22Rv1 (cell line): ENCODE measurements at regions not wholly inside any gene's neighbourhood (a gene's known extent, or its start where the extent isn't known, plus 50 kb on each side); places are given as distances from the start of the nearest gene placed in this dataset.
"Not testable (repeated sequence)": the region's sequence is repeated elsewhere in the genome, so short reads cannot be mapped to it uniquely, and the experiment has no call there.

Experiments used
- H3K27ac ChIP-seq: fragments of 450-650 bp; 2 replicates; pipeline ENCODE4 v1.5.1; 2017
- ZFX ChIP-seq: fragments of 450-650 bp; IDR thresholded peaks from 2 replicates; pipeline ENCODE4 v1.6.1; 2017; ENCODE audit warnings: antibody characterized with exemption, borderline replicate concordance
- TF ChIP-seq, protein P1 (sequence below): fragments of 450-650 bp; IDR thresholded peaks from 2 replicates; pipeline ENCODE4 v1.5.1; 2017; ENCODE audit warnings: mild to moderate bottlenecking

DNA sequence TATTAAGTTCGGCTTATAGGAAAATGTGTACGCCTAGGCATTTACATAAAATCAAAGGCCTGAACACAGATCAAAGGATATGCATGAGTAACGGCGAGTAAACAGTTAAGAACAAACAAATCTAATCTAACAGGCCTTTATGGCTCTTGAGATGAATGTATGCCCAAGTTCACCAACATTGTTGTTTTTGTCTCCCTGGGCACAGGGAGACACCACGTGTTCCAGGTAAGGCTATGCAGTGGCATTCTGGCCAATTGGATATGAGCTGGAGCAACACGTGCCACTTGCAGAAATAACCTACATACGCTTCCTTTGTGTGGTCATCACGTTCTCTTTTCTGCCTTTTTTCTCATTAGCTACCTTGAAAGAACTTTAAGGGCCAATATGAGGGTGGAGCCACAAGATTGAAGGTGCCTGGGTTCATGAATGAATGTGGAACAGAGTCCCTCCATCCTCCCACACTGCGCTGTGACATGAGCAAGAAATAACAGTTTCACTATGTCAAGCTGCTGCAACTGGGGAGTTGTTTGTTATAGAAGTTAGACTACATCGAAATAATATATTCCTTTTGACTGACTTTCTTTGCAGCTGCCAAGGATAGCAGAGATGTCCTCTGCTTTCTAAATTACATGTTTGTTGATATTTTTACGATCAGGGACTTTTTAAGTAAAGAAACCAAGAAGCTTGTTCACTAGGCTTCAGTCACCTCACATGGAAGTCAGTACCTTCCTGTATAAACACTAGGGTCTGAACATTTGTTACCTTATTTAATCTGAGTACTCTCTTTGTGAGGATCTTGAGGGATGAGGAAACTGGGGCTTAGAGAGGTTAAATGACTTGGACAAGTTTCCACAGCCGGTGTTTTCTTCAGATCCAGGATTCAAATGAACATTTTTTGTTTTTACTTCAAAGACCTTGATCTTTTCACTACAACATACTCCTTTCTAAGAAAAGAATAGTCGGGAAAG is 427.5 kb upstream of the TBL1XR1 start:
- no peak for TF ChIP-seq ZFX
- TF ChIP-seq, protein P1, sequence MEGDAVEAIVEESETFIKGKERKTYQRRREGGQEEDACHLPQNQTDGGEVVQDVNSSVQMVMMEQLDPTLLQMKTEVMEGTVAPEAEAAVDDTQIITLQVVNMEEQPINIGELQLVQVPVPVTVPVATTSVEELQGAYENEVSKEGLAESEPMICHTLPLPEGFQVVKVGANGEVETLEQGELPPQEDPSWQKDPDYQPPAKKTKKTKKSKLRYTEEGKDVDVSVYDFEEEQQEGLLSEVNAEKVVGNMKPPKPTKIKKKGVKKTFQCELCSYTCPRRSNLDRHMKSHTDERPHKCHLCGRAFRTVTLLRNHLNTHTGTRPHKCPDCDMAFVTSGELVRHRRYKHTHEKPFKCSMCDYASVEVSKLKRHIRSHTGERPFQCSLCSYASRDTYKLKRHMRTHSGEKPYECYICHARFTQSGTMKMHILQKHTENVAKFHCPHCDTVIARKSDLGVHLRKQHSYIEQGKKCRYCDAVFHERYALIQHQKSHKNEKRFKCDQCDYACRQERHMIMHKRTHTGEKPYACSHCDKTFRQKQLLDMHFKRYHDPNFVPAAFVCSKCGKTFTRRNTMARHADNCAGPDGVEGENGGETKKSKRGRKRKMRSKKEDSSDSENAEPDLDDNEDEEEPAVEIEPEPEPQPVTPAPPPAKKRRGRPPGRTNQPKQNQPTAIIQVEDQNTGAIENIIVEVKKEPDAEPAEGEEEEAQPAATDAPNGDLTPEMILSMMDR, result no peak; the same call in 1 of the 2 replicates
- peak overlapping the region; percentile 76 for H3K27ac ChIP-seq

DNA sequence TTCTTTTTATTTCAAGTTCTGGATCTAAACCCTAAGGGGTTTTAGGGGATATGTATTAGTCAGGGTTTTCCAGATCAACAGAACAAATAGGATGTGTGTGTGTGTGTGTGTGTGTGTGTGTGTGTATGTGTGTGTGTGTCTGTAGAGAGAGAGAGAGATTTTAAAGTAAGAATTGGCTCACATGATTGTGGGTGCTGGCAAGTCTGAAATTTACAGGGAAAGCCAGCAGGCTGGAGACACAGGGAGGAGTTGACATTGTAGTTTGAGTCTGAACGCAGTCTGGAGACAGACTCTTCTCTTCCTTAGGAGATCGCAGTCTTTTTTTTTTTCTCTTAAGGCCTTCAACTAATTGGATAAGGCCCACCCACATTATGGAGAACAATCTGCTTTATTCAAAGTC is 428.8 kb upstream of the TBL1XR1 start:
- TF ChIP-seq, protein P1, result no peak
- no peak for TF ChIP-seq ZFX
- no peak overlapping the region for H3K27ac ChIP-seq

DNA sequence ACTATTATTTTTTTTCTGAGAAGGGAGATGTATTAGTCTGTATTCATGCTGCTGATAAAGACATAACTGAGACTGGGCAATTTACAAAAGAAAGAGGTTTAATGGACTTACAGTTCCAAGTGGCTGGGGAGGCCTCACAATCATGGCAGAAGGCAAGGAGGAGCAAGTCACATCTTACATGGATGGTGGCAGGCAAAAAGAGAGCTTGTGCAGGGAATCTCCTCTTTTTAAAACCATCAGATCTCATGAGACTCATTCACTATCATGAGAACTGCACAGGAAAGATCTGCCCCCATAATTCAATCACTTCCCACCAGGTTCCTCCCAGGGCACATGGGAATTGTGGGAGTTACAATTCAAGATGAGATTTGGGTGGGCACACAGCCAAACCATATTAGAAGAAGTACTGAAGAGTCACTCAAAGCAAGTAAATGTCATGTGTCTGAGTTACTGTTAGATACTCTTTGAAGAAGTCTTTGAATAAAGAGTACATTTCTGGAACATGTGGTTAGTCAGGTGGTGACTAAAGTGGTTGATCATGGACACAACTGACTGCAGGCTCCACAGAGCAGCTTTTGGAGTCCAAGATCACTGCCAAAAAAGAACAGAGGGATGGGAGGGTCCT is 430.9 kb upstream of the TBL1XR1 start:
- not testable (repeated sequence) for H3K27ac ChIP-seq

DNA sequence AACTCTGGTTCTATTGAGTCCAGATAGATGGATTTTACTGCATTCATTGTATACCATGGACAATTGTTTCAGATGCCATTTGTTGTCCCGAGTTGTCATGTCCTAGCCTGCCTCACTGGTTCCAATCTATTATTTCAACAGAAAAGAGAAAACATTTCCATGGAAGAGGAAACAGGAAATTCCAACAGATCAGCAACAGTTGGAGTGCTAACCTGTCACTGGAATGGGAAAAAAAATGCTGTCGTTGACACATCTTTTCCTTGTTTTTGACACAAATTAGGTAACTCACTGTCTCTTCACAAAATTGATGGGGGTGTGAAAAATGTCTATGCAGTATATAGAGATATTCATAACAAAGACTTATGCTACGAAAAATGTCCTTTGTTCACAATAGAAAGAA is 432.0 kb upstream of the TBL1XR1 start:
- no peak overlapping the region for H3K27ac ChIP-seq
- TF ChIP-seq, protein P1, result no peak
- no peak for TF ChIP-seq ZFX

DNA sequence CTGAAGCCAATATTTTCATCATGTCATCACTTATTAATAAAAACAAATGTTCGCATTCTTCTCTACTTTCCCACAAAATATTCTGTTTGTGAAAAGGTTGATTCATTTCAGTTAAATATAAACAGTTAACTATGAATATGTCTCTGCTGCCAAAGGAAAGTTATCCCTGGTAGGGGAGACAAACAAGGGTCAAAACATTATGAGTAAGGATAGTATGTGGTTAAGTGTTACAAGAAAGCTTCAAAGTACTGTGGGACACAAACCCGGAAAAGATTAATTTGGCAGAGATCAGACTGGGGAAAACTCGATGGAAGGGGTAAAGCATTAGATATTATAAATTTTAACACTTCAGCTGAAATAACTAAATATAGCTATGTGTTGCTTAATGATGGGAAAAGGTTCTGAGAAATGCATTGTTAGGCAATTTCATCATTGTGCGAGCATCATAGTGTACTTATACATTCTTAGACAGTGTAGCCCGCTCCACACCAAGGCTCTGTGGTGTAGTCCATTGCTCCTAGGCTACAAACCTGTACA is 436.5 kb upstream of the TBL1XR1 start:
- H3K27ac ChIP-seq, result no peak overlapping the region
- no peak for TF ChIP-seq ZFX
- TF ChIP-seq, protein P1, result no peak

DNA sequence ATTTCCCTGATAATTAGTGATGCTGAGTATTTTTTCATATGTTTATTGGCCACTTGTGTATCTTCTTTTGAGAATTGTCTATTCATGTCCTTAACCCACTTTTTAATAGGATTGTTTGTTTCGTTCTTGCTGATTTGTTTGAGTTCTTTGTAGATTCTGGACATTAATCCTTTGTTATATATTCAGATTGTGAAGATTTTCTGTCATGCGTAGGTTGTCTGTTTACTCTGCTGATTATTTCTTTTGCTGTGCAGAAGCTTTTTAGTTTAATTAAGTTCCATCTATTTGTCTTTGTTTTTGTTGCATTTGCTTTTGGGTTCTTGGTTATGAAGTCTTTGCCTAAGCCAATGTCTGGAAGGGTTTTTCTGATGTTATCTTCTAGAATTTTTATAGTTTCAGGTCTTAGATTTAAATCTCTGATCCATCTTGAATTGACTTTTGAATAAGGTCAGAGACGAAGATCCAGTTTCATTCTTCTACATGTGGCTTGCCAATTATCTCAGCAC is 438.4 kb upstream of the TBL1XR1 start:
- H3K27ac ChIP-seq, result peak overlapping the region; percentile 45

DNA sequence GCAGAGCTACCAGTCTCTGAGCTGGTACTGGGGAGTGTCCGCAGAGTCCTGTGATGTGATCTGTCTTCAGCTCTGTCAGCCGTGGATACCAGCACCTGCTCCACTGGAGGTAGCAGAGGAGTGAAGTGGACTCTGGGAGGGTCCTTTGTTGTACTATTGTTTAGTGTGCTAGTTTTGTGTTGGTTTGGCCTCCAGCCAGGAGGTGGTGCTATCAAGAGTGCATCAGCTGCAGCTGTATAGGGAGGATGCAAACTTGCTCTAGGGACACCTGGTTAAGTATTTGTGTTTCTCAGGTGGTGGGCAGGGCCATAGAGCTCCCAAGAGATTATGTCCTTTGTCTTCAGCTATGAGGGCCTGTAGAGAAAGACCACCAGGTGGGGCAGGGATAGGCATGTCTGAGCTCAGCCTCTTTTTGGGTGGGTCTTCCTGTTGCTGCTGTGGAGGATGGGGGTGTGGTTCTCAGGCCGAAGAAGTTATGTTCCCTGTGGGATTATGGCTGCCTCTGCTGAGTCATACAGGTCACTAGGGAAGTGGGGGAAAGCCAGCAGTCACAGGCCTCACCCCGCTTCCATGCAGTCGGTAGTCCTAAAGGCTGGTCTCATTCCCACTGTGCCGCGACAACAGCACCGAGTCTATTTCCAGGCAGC is 443.2 kb upstream of the TBL1XR1 start:
- H3K27ac ChIP-seq, result no peak overlapping the region

More for the DNA sequence above, 443.2 kb upstream of the TBL1XR1 start:
- TF ChIP-seq ZFX, result no peak
- TF ChIP-seq, protein P1, result 0 out of 2 replicates have a peak, but pooled peaks have one; percentile 5
